GM18505 (cell line): ENCODE measurements at regions not wholly inside any gene's neighbourhood (a gene's known extent, or its start where the extent isn't known, plus 50 kb on each side); places are given as distances from the start of the nearest gene placed in this dataset.
"Not testable (repeated sequence)": the region's sequence is repeated elsewhere in the genome, so short reads cannot be mapped to it uniquely, and the experiment has no call there.

Experiments
- ATAC-seq: cut with Tn5 transposase; IDR thresholded peaks from one replicate; pipeline ENCODE4 v1.9.1; 2021; ENCODE audit not compliant: unreplicated experiment
- POLR2A ChIP-seq: IDR thresholded peaks from 4 replicates; pipeline ENCODE4 v1.6.1; 2011; ENCODE audit warnings: borderline replicate concordance; ENCODE audit not compliant: insufficient read depth, insufficient read length; ENCODE audit errors: extremely low read depth

DNA sequence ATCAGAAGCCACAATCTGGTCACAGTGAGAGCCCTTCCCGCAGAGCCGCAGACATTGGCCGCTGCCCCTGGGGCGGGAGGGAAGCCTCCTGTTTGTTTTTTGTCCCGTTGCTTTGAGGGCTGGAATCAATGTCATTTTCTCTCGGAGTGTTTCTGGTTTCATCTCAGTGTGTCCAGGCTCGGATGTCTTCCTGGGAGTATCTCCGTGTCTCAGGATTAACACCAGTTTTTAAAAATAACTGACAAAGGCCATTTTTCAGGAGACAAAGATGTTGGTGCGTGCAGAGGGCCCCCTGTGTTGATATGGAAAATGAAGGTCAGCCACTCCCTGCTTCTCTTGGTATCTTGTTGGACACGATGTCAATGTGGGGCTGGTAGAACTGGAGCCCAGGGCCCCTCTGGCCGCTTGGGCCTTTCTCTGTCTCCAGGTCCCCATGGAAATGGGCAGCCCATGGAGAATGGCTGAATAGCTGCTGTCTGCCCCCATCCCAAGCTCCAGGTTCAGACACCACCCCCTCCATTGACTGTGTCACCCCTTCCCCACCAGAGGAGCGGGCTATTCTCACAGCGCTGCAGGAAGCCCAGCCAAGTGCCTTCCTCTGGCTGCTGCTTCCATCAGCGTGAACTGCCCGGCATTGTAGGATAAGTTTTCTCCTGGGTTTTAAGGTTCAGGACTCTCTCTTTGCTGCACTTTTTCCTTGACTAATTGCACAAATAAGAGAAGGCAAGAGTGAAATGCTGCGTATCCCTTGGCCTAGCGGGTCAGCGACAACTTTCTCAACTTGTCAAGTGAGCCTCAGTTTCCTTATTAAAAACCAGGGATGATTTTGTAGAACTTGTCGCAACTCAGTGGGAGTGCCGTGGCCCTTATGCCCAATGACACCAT lies 72.2 kb upstream of the METTL9 start:
- no peak for TF ChIP-seq POLR2A
- ATAC-seq = no peak

- ATAC-seq = not testable (repeated sequence)
Measured at GRCh38 chr16:21529060-21529658, 70.2 kb upstream of the METTL9 start.

- not testable (repeated sequence) for ATAC-seq
Measured at GRCh38 chr16:21530729-21531383, 68.5 kb upstream of the METTL9 start.

- not testable (repeated sequence) for ATAC-seq
Measured at GRCh38 chr16:21532996-21533395, 66.4 kb upstream of the METTL9 start.

DNA sequence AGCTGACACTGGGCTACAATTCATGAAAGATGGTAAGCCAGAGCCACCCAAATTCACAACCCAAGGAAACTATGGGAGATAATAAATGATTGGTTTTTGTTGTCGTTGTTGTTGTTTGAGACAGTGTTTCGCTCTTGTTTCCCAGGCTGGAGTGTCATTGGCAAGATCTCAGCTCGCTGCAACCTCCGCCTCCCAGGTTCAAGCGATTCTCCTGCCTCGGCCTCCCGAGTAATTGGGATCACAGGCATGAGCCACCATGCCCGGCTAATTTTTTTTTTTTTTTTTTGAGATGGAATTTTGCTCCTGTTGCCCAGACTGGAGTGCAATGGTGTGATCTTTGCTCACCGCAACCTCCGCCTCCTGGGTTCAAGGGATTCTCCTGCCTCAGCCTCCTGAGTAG lies 65.9 kb upstream of the METTL9 start:
- ATAC-seq = not testable (repeated sequence)

DNA sequence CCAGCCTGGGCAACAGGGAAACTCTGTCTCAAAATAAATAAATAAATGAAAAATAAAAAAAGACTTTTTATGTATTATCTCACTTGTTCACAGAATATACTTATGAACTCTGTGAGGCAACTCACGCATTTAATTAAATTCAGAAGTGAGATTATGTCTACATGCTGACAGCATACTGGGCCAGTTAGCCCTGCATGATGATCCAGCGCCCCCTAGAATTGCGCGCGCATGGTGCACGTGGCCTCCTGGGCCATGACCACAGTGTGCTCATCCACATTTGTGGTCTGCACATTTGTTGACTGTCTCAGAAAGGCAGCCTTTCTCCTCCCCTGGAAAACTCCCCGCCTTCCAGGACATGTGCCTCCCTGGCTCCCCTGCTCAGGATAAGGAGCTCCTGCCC lies 64.8 kb upstream of the METTL9 start:
- not testable (repeated sequence) for ATAC-seq

DNA sequence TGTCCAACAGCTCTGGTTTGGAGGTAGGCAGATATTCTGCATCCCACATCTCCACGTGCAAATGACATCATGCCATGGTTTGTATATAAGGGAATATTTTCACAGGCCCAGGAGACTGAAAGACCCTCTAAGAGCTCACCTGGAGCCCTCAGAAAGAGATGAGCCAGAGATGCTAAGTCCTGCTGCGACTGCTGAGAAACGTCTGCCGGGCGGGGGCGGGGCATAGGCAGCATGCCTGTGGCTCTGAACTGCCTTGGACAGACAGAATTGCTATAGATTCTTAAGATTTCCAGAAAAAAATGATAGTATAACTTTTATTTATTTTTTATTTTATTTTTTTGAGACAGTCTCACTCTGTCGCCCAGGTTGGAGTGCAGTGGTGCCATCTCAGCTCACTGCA lies 64.2 kb upstream of the METTL9 start:
- ATAC-seq = not testable (repeated sequence)

DNA sequence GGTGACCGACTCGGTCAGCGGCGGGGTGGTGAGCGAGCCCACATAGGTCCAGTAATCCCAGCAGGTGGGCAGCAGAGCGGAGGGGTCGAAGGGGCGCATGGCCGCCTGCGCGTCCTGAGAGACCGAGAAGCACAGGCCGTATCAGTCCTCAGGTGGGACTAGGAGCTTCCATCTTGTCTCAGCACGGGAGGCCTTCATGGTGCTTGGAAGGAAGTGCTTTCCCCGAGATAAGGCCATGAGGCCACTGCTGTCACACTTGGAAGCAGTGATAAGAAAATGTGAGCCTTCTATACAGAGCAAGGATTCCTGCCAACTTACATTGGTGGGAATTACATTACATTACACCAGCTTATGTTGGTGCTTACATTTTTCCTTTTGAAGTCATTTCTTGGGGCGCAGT lies 62.6 kb upstream of the METTL9 start:
- not testable (repeated sequence) for ATAC-seq

- not testable (repeated sequence) for ATAC-seq
Measured at GRCh38 chr16:21537598-21537997, 61.8 kb upstream of the METTL9 start.

- not testable (repeated sequence) for ATAC-seq
Measured at GRCh38 chr16:21539107-21539618, 60.2 kb upstream of the METTL9 start.

DNA sequence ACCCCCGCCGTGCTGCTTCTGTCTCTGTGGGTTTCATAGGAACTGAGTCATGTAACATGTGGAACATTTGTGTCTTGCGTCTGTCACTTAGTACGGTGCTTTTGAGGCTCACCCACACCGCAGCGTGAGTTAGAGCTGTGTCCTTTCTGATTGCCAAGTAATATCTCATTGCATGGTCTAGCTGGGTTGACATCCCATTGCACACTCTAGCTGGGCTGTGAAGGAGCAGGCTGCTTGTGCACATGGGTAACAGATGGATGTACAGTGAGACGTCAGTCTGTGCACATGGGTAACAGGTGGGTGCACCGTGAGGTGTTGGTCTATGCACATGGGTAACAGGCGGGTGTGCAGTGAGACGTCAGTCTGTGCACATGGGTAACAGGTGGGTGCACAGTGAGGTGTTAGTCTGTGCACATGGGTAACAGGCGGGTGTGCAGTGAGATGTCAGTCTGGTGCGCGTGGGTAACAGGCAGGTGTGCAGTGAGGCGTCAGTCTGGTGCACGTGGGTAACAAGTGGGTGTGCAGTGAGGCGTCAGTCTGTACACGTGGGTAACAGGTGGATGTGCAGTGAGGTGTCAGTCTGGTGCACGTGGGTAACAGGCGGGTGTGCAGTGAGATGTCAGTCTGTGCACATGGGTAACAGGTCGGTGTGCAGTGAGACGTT lies 58.5 kb upstream of the METTL9 start:
- ATAC-seq = peak; percentile 50

- peak; percentile 43 for ATAC-seq
Measured at GRCh38 chr16:21541611-21542051, 57.7 kb upstream of the METTL9 start.

DNA sequence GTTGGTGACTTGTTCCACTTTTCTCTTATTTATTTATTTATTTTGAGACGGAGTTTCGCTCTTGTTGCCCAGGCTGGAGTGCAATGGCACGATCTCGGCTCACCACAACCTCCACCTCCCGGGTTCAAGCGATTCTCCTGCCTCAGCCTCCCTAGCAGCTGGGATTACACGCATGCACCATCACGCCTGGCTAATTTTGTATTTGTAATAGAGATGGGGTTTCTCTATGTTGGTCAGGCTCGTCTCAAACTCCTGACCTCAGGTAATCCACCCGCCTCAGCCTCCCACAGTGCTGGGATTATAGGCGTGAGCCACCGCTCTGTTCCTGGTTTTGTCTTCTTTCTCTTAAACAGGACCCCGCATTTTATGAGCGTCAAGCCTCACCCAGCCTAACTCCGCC lies 57.3 kb upstream of the METTL9 start:
- ATAC-seq = not testable (repeated sequence)

- not testable (repeated sequence) for ATAC-seq
Measured at GRCh38 chr16:21542491-21543124, 56.8 kb upstream of the METTL9 start.

DNA sequence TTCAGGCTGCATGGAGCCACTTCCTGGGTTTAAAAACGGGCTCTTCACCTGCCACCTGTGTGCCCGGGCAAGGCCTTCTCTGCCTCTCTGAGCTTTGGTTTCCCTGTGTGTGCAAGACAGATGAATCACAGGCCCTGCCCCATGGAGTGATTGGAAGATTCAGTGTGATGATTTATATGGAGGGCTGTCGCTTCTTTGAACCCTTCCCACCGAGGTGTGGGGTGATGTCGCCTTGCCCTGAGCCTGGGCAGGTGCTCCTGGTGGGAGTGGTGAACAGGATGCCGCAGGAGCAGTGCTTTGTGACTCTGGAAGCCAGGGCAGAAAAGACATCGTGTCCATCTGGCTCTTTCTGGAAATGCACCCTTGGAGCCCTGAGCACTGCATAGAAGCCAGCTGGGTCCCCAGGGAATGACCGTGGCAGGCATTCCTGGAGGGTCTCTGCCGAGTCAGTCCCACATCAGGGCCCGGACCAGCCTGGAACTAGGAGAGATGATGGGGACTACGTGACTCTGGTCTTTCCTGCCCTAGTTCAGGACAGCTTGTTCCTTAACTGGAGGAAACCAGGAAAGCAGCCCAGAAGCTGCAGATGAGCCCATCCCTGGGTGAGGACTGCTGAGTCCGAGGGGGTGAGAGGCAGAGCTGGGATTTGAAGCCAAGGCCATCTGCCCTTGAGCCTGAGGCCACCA lies 56.1 kb upstream of the METTL9 start:
- ATAC-seq = not testable (repeated sequence)

DNA sequence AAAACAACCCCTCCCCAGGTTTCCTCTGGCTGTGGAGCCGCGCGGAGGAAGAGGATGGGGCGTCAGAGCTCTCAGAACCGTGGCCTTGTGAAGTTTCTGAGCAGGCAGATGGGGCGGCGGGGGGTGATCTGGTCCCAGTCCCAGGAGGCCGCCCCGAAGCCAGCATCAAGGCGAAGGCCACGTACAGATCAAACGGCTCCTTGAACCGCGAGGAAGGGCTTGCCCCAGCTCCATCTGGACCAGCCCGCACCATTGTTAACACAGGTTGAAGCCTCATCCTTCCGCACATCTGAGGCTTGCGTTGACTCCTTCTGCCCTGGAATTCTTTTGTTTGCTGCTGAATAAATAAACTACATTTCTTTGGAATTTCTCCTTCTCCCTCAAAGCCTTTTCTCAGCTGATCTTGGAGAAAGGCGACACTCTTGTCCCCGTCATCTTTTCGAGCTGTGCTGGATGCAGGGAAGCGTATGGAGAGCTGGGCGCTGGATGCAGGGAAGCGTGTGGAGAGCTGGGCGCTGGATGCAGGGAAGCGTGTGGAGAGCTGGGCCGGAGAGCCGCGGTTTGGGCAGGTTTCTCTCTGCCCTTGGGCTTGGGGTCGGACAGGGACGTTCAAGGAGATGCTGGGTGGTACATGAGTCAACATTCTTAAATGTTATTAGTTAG lies 53.6 kb upstream of the METTL9 start:
- ATAC-seq = not testable (repeated sequence)

DNA sequence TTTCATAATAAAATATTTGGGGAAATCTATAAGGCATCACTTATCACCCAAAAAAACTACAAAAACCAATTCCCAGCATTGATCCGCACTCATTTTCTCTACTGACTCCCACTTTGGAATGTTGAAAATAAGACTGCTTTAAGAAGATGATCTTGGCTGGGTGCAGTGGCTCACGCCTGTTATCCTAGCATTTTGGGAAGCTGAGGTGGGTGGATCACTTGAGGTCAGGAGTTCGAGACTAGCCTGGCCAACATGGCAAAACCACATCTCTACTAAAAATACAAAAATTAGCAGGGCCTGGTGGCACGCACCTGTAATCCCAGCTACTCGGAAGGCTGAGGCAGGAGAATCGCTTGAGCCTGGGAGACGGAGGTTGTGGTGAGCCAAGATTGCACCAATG lies 50.0 kb upstream of the METTL9 start:
- ATAC-seq = not testable (repeated sequence)
